BJ (cell line): ENCODE measurements at regions not wholly inside any gene's neighbourhood (a gene's known extent, or its start where the extent isn't known, plus 50 kb on each side); places are given as distances from the start of the nearest gene placed in this dataset.

Experiments used
- CTCF ChIA-PET: fragments of 350-600 bp; formaldehyde crosslinking; extraction: SDS; loops from one replicate; lab custom pipeline; 2021; ENCODE audit warnings: antibody characterized with exemption, inconsistent platforms; lab: Yijun Ruan, JAX
- POLR2A ChIA-PET: fragments of 300-600 bp; sonication (Branson Sonifier 250); formaldehyde crosslinking; extraction: SDS; loops from one replicate; lab custom pipeline; 2021; ENCODE audit warnings: antibody characterized with exemption; lab: Charles Lee
- DNase-seq: peaks from one replicate; pipeline ENCODE4 v3.0.0-alpha.2; 2011; ENCODE audit warnings: low read depth
- H3K27me3 ChIP-seq: 2 replicates; pipeline ENCODE4 v1.6.0; 2011; ENCODE audit warnings: low read length; ENCODE audit not compliant: control insufficient read depth, insufficient read depth
- H3K36me3 ChIP-seq: 2 replicates; pipeline ENCODE4 v1.5.1; 2011; ENCODE audit warnings: low read length; ENCODE audit not compliant: control insufficient read depth, insufficient read depth
- H3K4me3 ChIP-seq: 2 replicates; pipeline ENCODE4 v1.5.1; 2011; ENCODE audit warnings: low read depth, mild to moderate bottlenecking, control low read depth, low read length
- TF ChIP-seq, protein P1 (sequence below): IDR thresholded peaks from 2 replicates; pipeline ENCODE4 v1.5.1; 2011; ENCODE audit warnings: low read depth, mild to moderate bottlenecking, control low read depth, inconsistent platforms, low read length, moderate library complexity; ENCODE audit not compliant: insufficient read depth

DNA sequence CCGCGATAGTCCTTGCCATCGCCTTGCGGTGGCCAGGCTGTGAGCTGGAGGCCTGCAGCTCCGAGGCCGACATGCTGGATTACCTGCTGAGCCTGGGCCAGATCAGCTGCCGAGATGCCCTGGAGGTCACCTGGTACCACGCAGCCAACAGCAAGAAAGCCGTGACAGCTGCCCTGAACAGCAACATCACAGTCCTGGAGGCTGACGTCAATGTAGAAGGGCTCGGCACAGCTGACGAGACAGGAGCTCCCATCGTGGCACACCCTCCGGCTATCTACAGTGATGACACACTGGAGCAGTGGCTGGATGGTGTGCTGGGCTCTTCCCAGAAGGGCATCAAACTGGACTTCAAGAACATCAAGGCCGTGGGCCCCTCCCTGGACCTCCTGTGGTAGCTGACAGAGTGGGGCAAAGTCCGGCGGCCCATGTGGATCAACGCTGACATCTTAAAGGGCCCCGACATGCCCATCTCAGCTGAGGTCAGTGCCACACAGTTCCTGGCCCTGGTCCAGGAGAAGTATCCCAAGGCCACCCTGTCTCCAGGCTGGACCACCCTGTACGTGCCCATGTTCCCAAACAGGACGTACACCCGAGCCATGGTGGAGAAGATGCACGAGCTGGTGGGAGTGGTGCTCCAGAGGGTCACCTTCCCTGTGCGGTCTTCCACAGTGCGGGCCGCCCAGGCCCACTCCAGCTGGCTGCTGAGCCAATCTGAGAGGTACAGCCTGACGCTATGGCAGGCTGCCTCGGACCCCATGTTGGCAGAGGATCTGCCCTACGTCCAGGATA, 70.2 kb downstream of the FAM43A start:
- Histone ChIP-seq H3K4me3 (no peak overlapping the region), H3K27me3 (peaks cover 13% of the 10 kb centered on the region), H3K36me3 (no peaks in the 10 kb centered on the region)
- ChIA-PET POLR2A (no interaction called here), CTCF (no interaction called here)
- TF ChIP-seq, protein P1, sequence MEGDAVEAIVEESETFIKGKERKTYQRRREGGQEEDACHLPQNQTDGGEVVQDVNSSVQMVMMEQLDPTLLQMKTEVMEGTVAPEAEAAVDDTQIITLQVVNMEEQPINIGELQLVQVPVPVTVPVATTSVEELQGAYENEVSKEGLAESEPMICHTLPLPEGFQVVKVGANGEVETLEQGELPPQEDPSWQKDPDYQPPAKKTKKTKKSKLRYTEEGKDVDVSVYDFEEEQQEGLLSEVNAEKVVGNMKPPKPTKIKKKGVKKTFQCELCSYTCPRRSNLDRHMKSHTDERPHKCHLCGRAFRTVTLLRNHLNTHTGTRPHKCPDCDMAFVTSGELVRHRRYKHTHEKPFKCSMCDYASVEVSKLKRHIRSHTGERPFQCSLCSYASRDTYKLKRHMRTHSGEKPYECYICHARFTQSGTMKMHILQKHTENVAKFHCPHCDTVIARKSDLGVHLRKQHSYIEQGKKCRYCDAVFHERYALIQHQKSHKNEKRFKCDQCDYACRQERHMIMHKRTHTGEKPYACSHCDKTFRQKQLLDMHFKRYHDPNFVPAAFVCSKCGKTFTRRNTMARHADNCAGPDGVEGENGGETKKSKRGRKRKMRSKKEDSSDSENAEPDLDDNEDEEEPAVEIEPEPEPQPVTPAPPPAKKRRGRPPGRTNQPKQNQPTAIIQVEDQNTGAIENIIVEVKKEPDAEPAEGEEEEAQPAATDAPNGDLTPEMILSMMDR, result no peak
- no peak for DNase-seq

DNA sequence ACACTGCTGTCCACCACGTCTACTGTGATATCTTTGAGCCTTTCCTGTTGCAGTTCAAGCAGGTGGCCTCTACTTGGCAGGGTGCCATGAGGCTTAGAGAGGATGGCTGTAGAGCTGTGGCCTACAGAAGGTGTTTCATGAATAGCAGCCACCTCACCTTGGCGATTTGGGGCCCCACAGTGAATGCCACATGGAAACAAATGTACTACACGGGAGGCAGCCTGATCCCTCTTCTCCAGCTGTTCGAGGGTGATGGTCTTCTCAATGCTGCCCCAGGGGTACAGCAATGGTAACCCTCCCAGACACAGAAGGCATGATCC, 70.7 kb downstream of the FAM43A start:
- TF ChIP-seq, protein P1, result no peak
- DNase-seq, result no peak
- Histone ChIP-seq H3K36me3 (no peaks in the 10 kb centered on the region), H3K4me3 (no peak overlapping the region), H3K27me3 (peaks cover 13% of the 10 kb centered on the region)
- POLR2A ChIA-PET, result no interaction called here
- CTCF ChIA-PET, result no interaction called here

DNA sequence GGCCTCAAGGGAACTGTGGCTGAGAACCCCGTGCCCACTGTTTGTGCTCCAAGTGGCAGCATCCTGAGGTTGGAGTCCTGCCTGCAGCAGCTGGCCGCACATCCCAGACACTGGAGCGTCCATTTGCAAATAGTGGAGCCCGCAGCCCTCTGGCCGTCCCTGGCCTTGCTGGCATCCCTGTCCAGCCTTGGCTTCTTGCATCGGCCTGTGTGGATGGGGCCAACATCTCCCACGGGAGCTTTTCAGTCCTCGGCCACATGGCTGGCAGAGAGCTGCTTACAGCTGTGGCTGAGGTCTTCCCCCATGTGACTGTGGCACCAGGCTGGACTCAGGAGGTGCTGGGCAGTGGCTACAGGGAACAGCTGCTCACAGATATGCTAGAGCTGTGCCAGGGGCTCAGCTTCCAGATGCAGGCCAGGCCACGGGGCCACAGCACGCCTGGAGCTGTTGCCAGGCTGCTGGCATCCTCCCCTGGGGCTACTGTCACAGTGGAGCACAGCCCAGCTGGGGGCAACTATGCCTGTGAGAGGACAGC, 71.2 kb downstream of the FAM43A start:
- Histone ChIP-seq H3K4me3 (no peak overlapping the region), H3K27me3 (peaks cover 13% of the 10 kb centered on the region), H3K36me3 (no peaks in the 10 kb centered on the region)
- DNase-seq, result no peak
- ChIA-PET CTCF (no interaction called here), POLR2A (no interaction called here)
- TF ChIP-seq, protein P1, result no peak

DNA sequence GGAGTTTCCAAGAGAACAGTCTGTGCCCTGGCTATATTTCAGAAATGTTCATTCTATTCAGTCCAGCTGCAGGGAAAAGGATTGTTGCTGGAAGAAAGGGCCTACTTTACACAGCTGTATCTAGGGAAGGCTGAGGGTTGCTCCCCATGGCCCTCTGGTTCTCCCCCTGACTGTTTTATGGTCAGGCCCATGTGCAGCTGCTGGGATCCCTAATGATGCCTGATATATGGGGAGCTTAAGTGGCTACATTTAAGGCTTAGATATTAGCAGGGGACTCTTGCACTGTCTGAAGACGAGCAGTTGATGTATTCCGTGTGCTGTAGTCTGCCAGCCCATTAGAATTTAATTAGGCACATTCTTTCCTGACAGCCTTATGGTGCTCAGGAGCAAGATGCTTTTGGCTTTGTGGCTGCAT, 72.0 kb downstream of the FAM43A start:
- DNase-seq, result no peak
- H3K4me3 ChIP-seq, result no peak overlapping the region
- ChIA-PET POLR2A (interaction anchor here (0.7 kb wide), 1 partner anchor 11 kb away, joined by 3 read pairs; no protein-coding TSS in a partner anchor), CTCF (no interaction called here)
- TF ChIP-seq, protein P1, result no peak
- peaks cover 13% of the 10 kb centered on the region for H3K27me3 ChIP-seq
- H3K36me3 ChIP-seq, result no peaks in the 10 kb centered on the region

DNA sequence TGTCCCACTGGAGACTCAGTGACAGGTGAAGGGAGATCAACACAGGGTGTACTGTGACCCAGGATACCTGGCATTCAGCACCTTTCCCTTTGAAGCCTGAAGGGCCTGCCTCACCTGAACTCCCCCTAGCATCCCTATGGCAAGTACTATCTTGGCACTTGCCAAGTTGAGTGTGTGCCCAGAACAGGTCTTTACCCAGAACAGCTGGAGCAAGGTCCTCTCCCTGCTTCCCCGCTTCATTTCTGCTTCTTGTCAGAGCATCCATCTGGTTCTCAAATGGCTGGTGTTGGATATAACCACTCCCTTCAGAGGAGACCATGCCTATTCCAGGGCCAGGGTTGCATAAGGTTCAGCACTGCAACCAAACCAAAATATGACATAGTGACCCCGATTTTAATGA, 73.0 kb downstream of the FAM43A start:
- ChIA-PET POLR2A (no interaction called here), CTCF (no interaction called here)

More for the DNA sequence above, 73.0 kb downstream of the FAM43A start:
- no peak for DNase-seq
- Histone ChIP-seq H3K27me3 (peaks cover 13% of the 10 kb centered on the region), H3K36me3 (no peaks in the 10 kb centered on the region), H3K4me3 (no peak overlapping the region)
- TF ChIP-seq, protein P1, result no peak
